ENCODE measurements at regions not wholly inside any gene's neighbourhood (a gene's known extent, or its start where the extent isn't known, plus 50 kb on each side); places are given as distances from the start of the nearest gene placed in this dataset.

GRCh38 chr2:111238296-111238695 lies 117.6 kb downstream of the BCL2L11 start:
- ATAC-seq, result no peak
- TF ChIP-seq CSRNP3 (CRISPR knock-in tag; IDR thresholded peaks at IDR 0.05) (no peak), ARNTL (CRISPR knock-in tag; IDR thresholded peaks at IDR 0.05; ENCODE audit: borderline replicate concordance, low read depth) (no peak), PATZ1 (CRISPR knock-in tag; IDR thresholded peaks at IDR 0.05; ENCODE audit: borderline replicate concordance) (no peak), BACH2 (CRISPR knock-in tag; IDR thresholded peaks at IDR 0.05; ENCODE audit: borderline replicate concordance) (no peak), RARB (CRISPR knock-in tag; IDR thresholded peaks at IDR 0.05) (no peak), TSHZ2 (CRISPR knock-in tag; IDR thresholded peaks at IDR 0.05) (no peak), CREB5 (CRISPR knock-in tag; IDR thresholded peaks at IDR 0.05; ENCODE audit: low read depth) (no peak), ZFP3 (CRISPR knock-in tag; IDR thresholded peaks at IDR 0.05) (no peak), CSDC2 (CRISPR knock-in tag; IDR thresholded peaks at IDR 0.05) (no peak), ISL1 (CRISPR knock-in tag; IDR thresholded peaks at IDR 0.05) (no peak), ZFP30 (CRISPR knock-in tag; IDR thresholded peaks at IDR 0.05) (no peak), TCF4 (CRISPR knock-in tag; IDR thresholded peaks at IDR 0.05; ENCODE audit: borderline replicate concordance) (no peak), PPARA (CRISPR knock-in tag; IDR thresholded peaks at IDR 0.05; ENCODE audit: borderline replicate concordance) (no peak), ZNF8 (CRISPR knock-in tag; IDR thresholded peaks at IDR 0.05) (no peak), SNAI2 (CRISPR knock-in tag; IDR thresholded peaks at IDR 0.05) (no peak), ESRRG (CRISPR knock-in tag; IDR thresholded peaks at IDR 0.05) (no peak), ZNF70 (CRISPR knock-in tag; IDR thresholded peaks at IDR 0.05) (no peak), OSR1 (CRISPR knock-in tag; IDR thresholded peaks at IDR 0.05) (no peak)

GRCh38 chr2:111239107-111239506 lies 118.4 kb downstream of the BCL2L11 start:
- no peak for ATAC-seq
- TF ChIP-seq RARB (CRISPR knock-in tag; IDR thresholded peaks at IDR 0.05) (no peak), CREB5 (CRISPR knock-in tag; IDR thresholded peaks at IDR 0.05; ENCODE audit: low read depth) (no peak), BACH2 (CRISPR knock-in tag; IDR thresholded peaks at IDR 0.05; ENCODE audit: borderline replicate concordance) (no peak), CSDC2 (CRISPR knock-in tag; IDR thresholded peaks at IDR 0.05) (no peak), OSR1 (CRISPR knock-in tag; IDR thresholded peaks at IDR 0.05) (no peak), ZNF8 (CRISPR knock-in tag; IDR thresholded peaks at IDR 0.05) (no peak), ZNF70 (CRISPR knock-in tag; IDR thresholded peaks at IDR 0.05) (no peak)

GRCh38 chr2:111239581-111240249 lies 119.0 kb downstream of the BCL2L11 start:
- ATAC-seq, result no peak
- TF ChIP-seq CREB5 (CRISPR knock-in tag; IDR thresholded peaks at IDR 0.05; ENCODE audit: low read depth), result no peak
- TF ChIP-seq TSHZ2 (CRISPR knock-in tag; IDR thresholded peaks at IDR 0.05), result no peak
- TF ChIP-seq PATZ1 (CRISPR knock-in tag; IDR thresholded peaks at IDR 0.05; ENCODE audit: borderline replicate concordance), result no peak
- TF ChIP-seq ARNTL (CRISPR knock-in tag; IDR thresholded peaks at IDR 0.05; ENCODE audit: borderline replicate concordance, low read depth), result no peak
- no peak for TF ChIP-seq ZNF565 (CRISPR knock-in tag; conservative IDR thresholded peaks at IDR 0.05; ENCODE audit: low read depth)
- no peak for TF ChIP-seq ZNF8 (CRISPR knock-in tag; IDR thresholded peaks at IDR 0.05)
- TF ChIP-seq ESRRG (CRISPR knock-in tag; IDR thresholded peaks at IDR 0.05), result no peak
- no peak for TF ChIP-seq RARB (CRISPR knock-in tag; IDR thresholded peaks at IDR 0.05)
- TF ChIP-seq ZC3H10 (CRISPR knock-in tag; IDR thresholded peaks at IDR 0.05), result no peak
- no peak for TF ChIP-seq CSDC2 (CRISPR knock-in tag; IDR thresholded peaks at IDR 0.05)
- TF ChIP-seq GLIS3 (CRISPR knock-in tag; IDR thresholded peaks at IDR 0.05), result no peak
- TF ChIP-seq SNAI2 (CRISPR knock-in tag; IDR thresholded peaks at IDR 0.05), result no peak

All from SK-N-SH treated with all-trans-retinoic acid at 6 μM for 48 hours (cell line).